Ascending aorta (tissue), 2 donors: ENCODE measurements at regions not wholly inside any gene's neighbourhood (a gene's known extent, or its start where the extent isn't known, plus 50 kb on each side); places are given as distances from the start of the nearest gene placed in this dataset.

Experiments
- DNase-seq, 2 donors: peaks; one replicate each; pipeline ENCODE4 v3.0.0-alpha.2; 2019; ENCODE audit warnings: low spot score in 2 of 2
- H3K27ac ChIP-seq, 2 donors: fragments of 200-600 bp; sonication (generic); one replicate each; pipeline ENCODE4 v1.5.1; 2016 to 2017; ENCODE audit warnings: mild to moderate bottlenecking in 1 of 2
- H3K27me3 ChIP-seq: fragments of 200-600 bp; sonication (generic); one replicate; pipeline ENCODE4 v1.5.1; 2017
- H3K36me3 ChIP-seq, 2 donors: fragments of 200-600 bp; sonication (generic); one replicate each; pipeline ENCODE4 v1.5.1; 2016
- H3K4me1 ChIP-seq, 2 donors: fragments of 200-600 bp; sonication (generic); one replicate each; pipeline ENCODE4 v1.5.1; 2016 to 2017; ENCODE audit warnings: mild to moderate bottlenecking in 1 of 2
- H3K4me3 ChIP-seq, 2 donors: fragments of 200-600 bp; sonication (generic); one replicate each; pipeline ENCODE4 v1.5.1; 2016 to 2017; ENCODE audit warnings: mild to moderate bottlenecking in 1 of 2
- H3K9me3 ChIP-seq, 2 donors: fragments of 200-600 bp; sonication (generic); one replicate each; pipeline ENCODE4 v1.5.1; 2016
- CTCF ChIP-seq, 3 experiments: fragments of 200-600 bp in 2 of 3; fragments of 450-650 bp in 1 of 3; sonication (generic) in 2 of 3; IDR thresholded peaks; one replicate each; pipeline ENCODE4 v1.5.1; 2016 to 2019; ENCODE audit warnings: antibody characterized with exemption in 3 of 3, mild to moderate bottlenecking in 1 of 3, moderate library complexity in 1 of 3
- intact Hi-C: fragments of 100-400 bp; cut with DNase I; formaldehyde crosslinking; loops from one replicate; pipeline ENCODE4 v1.15.1; 2023

- Histone ChIP-seq H3K4me3 (no peak overlapping the region), H3K4me1 (no peaks in the 10 kb centered on the region), H3K27me3 (no peaks in the 10 kb centered on the region), H3K27ac (no peak overlapping the region), H3K36me3 (no peaks in the 10 kb centered on the region), H3K9me3 (no peaks in the 10 kb centered on the region)
- intact Hi-C loops = no loop called here
- TF ChIP-seq CTCF (IDR thresholded peaks at IDR 0.05) = no peak
- DNase-seq = no peak
Measured at GRCh38 chr1:216805953-216806352, 82.7 kb upstream of the ESRRG start.

- Histone ChIP-seq H3K27me3 (no peaks in the 10 kb centered on the region), H3K27ac (no peak overlapping the region), H3K9me3 (no peaks in the 10 kb centered on the region), H3K4me3 (no peak overlapping the region), H3K36me3 (no peaks in the 10 kb centered on the region), H3K4me1 (no peaks in the 10 kb centered on the region)
- intact Hi-C loops = no loop called here
- no peak for TF ChIP-seq CTCF (IDR thresholded peaks at IDR 0.05)
- no peak for DNase-seq
Measured at GRCh38 chr1:216805233-216805632, 82.0 kb upstream of the ESRRG start.

- TF ChIP-seq CTCF (IDR thresholded peaks at IDR 0.05) = no peak
- Histone ChIP-seq H3K27me3 (no peaks in the 10 kb centered on the region), H3K4me1 (no peaks in the 10 kb centered on the region), H3K9me3 (no peaks in the 10 kb centered on the region), H3K4me3 (no peak overlapping the region), H3K27ac (no peak overlapping the region), H3K36me3 (no peaks in the 10 kb centered on the region)
- DNase-seq = no peak
- intact Hi-C loops = no loop called here
Measured at GRCh38 chr1:216804111-216804510, 80.9 kb upstream of the ESRRG start.

GRCh38 chr1:216794586-216794985 is 71.4 kb upstream of the ESRRG start:
- Histone ChIP-seq H3K27me3 (no peaks in the 10 kb centered on the region), H3K36me3 (no peaks in the 10 kb centered on the region), H3K9me3 (no peaks in the 10 kb centered on the region), H3K4me3 (no peak overlapping the region), H3K4me1 (no peaks in the 10 kb centered on the region), H3K27ac (no peak overlapping the region)
- intact Hi-C loops = no loop called here
- no peak for DNase-seq
- no peak for TF ChIP-seq CTCF (IDR thresholded peaks at IDR 0.05)

GRCh38 chr1:216793973-216794372 is 70.7 kb upstream of the ESRRG start:
- Histone ChIP-seq H3K27me3 (no peaks in the 10 kb centered on the region), H3K36me3 (no peaks in the 10 kb centered on the region), H3K9me3 (no peaks in the 10 kb centered on the region), H3K4me3 (no peak overlapping the region), H3K27ac (no peak overlapping the region), H3K4me1 (no peaks in the 10 kb centered on the region)
- TF ChIP-seq CTCF (IDR thresholded peaks at IDR 0.05) = no peak
- no peak for DNase-seq
- intact Hi-C loops = no loop called here

GRCh38 chr1:216793303-216793702 is 70.1 kb upstream of the ESRRG start:
- no peaks in the 10 kb centered on the region for H3K36me3 ChIP-seq
- no peaks in the 10 kb centered on the region for H3K27me3 ChIP-seq
- H3K4me1 ChIP-seq = no peaks in the 10 kb centered on the region
- H3K27ac ChIP-seq = no peak overlapping the region
- DNase-seq = no peak
- TF ChIP-seq CTCF (IDR thresholded peaks at IDR 0.05) = no peak
- intact Hi-C loops = no loop called here
- no peak overlapping the region for H3K4me3 ChIP-seq
- H3K9me3 ChIP-seq = no peaks in the 10 kb centered on the region
